ENCODE measurements at regions not wholly inside any gene's neighbourhood (a gene's known extent, or its start where the extent isn't known, plus 50 kb on each side); places are given as distances from the start of the nearest gene placed in this dataset.

- H3K9ac ChIP-seq (ENCODE audit: extremely low read depth, insufficient read length, low read length) = no peak overlapping the region
- no peak overlapping the region for H3T11ph ChIP-seq (ENCODE audit: low read length)
- no peak overlapping the region for H4K5ac ChIP-seq (ENCODE audit: insufficient read length, low read depth, low read length)
- H3K79me1 ChIP-seq (ENCODE audit: insufficient read depth, low read depth, low read length, poor library complexity, severe bottlenecking) = no peaks in the 10 kb centered on the region
- no peak overlapping the region for H3K4ac ChIP-seq (ENCODE audit: low read depth, low read length)
- H2AFZ ChIP-seq (ENCODE audit: low read length) = no peak overlapping the region
- H4K20me1 ChIP-seq (ENCODE audit: control insufficient read depth, insufficient read depth, insufficient read length) = no peaks in the 10 kb centered on the region
- H2AK5ac ChIP-seq (ENCODE audit: insufficient read length, low read length) = no peak overlapping the region
- Mint-ChIP-seq H3K4me1 (no peaks in the 10 kb centered on the region), H3K27me3 (ENCODE audit: low read depth) (no peaks in the 10 kb centered on the region; the same call in 1 of the 2 replicates), H3K9me3 (no peaks in the 10 kb centered on the region; a peak in 1 of 5 replicates), H3K4me3 (no peak overlapping the region), H3K36me3 (ENCODE audit: insufficient read depth in 1 of 3, low read depth in 3 of 3) (no peaks in the 10 kb centered on the region; a peak in 1 of 7 replicates), H3K27ac (no peak overlapping the region)
- H2BK20ac ChIP-seq (ENCODE audit: low read depth, low read length, poor library complexity, severe bottlenecking) = no peak overlapping the region
- no peak overlapping the region for H2BK12ac ChIP-seq (ENCODE audit: insufficient read length, low read depth, low read length)
- H4K91ac ChIP-seq (ENCODE audit: insufficient read length, low read depth, low read length) = no peak overlapping the region
- no peak for DNase-seq
- no peaks in the 10 kb centered on the region; the same call in 1 of the 2 replicates for H3K27me3 ChIP-seq (ENCODE audit: insufficient read depth, low read length)
- H2BK15ac ChIP-seq (ENCODE audit: low read depth, low read length) = no peak overlapping the region
- no peak overlapping the region for H2BK120ac ChIP-seq (ENCODE audit: low read depth, low read length, poor library complexity, severe bottlenecking)
- no peaks in the 10 kb centered on the region for H3K79me2 ChIP-seq (ENCODE audit: insufficient read depth, low read length)
- no CpG with 5 or more reads among the region's 2 CpGs for WGBS (ENCODE audit: extremely low coverage, insufficient read length, low lambda C conversion rate)
- no peak overlapping the region for H3K23ac ChIP-seq (ENCODE audit: insufficient read length, low read depth, low read length)
- H3K4me2 ChIP-seq (ENCODE audit: insufficient read depth, insufficient read length, low read length) = no peak overlapping the region
- no peaks in the 10 kb centered on the region for H3K4me1 ChIP-seq (ENCODE audit: insufficient read depth, low read length)
- H3K18ac ChIP-seq (ENCODE audit: insufficient read length, low read depth, low read length) = no peak overlapping the region
- no peak for TF ChIP-seq CTCF (conservative IDR thresholded peaks at IDR 0.05)
- H4K8ac ChIP-seq (replicated peaks; ENCODE audit: insufficient read length, low read depth, low read length) = no peak overlapping the region
- no peak overlapping the region for H2BK5ac ChIP-seq (ENCODE audit: insufficient read length, low read length)
- H3K23me2 ChIP-seq (ENCODE audit: insufficient read length, low read depth, low read length, poor library complexity, severe bottlenecking) = no peaks in the 10 kb centered on the region
- H3K9me3 ChIP-seq (ENCODE audit: control insufficient read depth, low read depth, low read length) = no peaks in the 10 kb centered on the region
- H3K14ac ChIP-seq (ENCODE audit: insufficient read depth, low read length) = no peak overlapping the region
- H3K56ac ChIP-seq (ENCODE audit: insufficient read length, low read depth, low read length) = no peak overlapping the region
- H3K27ac ChIP-seq (ENCODE audit: insufficient read length, low read depth, low read length) = no peak overlapping the region
Measured at GRCh38 chr5:42879291-42879690, 67.6 kb upstream of the SELENOP start.

All from H9 (cell line).